ENCODE measurements at regions not wholly inside any gene's neighbourhood (a gene's known extent, or its start where the extent isn't known, plus 50 kb on each side); places are given as distances from the start of the nearest gene placed in this dataset.

- Histone ChIP-seq H3K36me3 (ENCODE audit: control insufficient read depth in 2 of 2, insufficient read depth in 2 of 2, low read length in 1 of 2) (no peaks in the 10 kb centered on the region), H4K20me1 (ENCODE audit: control insufficient read depth, insufficient read depth) (no peaks in the 10 kb centered on the region), H3K27me3 (replicated peaks in 1 of 2; ENCODE audit: control insufficient read depth in 2 of 2, insufficient read depth in 2 of 2, low read length in 1 of 2) (no peaks in the 10 kb centered on the region; a peak in 1 of 4 replicates), H2AFZ (ENCODE audit: control insufficient read depth, low read depth, low read length) (no peak overlapping the region), H3K4me2 (ENCODE audit: control insufficient read depth, insufficient read depth) (no peak overlapping the region), H3K9ac (ENCODE audit: control insufficient read depth, insufficient read depth, low read length) (no peak overlapping the region), H3K9me3 (replicated peaks; ENCODE audit: control insufficient read depth, insufficient read depth, low read length) (no peaks in the 10 kb centered on the region), H3K27ac (ENCODE audit: control insufficient read depth, insufficient read depth) (no peak overlapping the region), H3K4me3 (no peak overlapping the region), H3K4me1 (ENCODE audit: control insufficient read depth, insufficient read depth, low read length) (no peaks in the 10 kb centered on the region), H3K79me2 (ENCODE audit: control insufficient read depth, insufficient read depth, low read length) (no peaks in the 10 kb centered on the region)
- FAIRE-seq: no peak
- ChIA-PET SMC1A (ENCODE audit: uncharacterized antibody, unreplicated experiment) (no interaction called here), POLR2A (no interaction called here), CTCF (no interaction called here), RAD21 (ENCODE audit: unreplicated experiment) (no interaction called here)
- peak; percentile 24; the same call in 2 of the 3 replicates for ATAC-seq
- intact Hi-C loops (cut with micrococcal nuclease; ENCODE audit: unreplicated experiment) (no loop called here), in situ Hi-C loops (cut with MboI) (no loop called here)
- no TSS peak for BruUV-seq (replicated peaks)
- 4% methylated on average over 5 of the region's 5 CpGs for WGBS (ENCODE audit: insufficient coverage, insufficient replicate concordance, low lambda C conversion rate, missing lambda C conversion rate)
- TF ChIP-seq RELB (IDR thresholded peaks at IDR 0.05; ENCODE audit: low read depth): no peak
- no peak for TF ChIP-seq SREBF2 (IDR thresholded peaks at IDR 0.05; ENCODE audit: low read length)
- TF ChIP-seq MTA3 (IDR thresholded peaks at IDR 0.05; ENCODE audit: borderline replicate concordance, low read length): no peak
- no peak for TF ChIP-seq IKZF1 (conservative IDR thresholded peaks at IDR 0.05)
- TF ChIP-seq BCL3 (IDR thresholded peaks at IDR 0.05; ENCODE audit: borderline replicate concordance, insufficient read depth, low read depth, low read length, poor library complexity, severe bottlenecking): no peak
- no peak for TF ChIP-seq E2F4 (IDR thresholded peaks at IDR 0.05; ENCODE audit: low read depth, low read length)
- TF ChIP-seq CBX3 (IDR thresholded peaks at IDR 0.05; ENCODE audit: borderline replicate concordance, low read depth): no peak
- DNase-seq (ENCODE audit: low read depth, low spot score): no peak
Measured at GRCh38 chr16:59052231-59052630, 318.1 kb upstream of the GOT2 start.
